ENCODE measurements at regions not wholly inside any gene's neighbourhood (a gene's known extent, or its start where the extent isn't known, plus 50 kb on each side); places are given as distances from the start of the nearest gene placed in this dataset.

DNA sequence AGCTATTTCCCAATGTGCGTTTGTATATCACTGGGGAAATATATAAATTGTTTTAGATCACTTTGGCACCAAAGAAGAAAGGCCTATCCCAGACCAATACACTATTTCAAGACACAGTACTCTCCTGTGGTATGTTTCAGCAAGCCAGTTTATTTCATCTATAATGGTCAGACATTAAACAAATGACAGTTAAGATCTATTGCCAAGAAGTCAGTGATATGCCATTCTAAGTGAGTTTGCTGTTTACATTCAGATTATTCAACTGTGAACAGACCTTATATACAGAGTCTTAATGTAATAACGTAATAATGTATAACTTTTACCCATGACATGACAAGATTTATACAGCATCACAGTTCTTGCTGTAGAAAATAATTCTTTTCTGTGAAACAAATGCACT is 352.7 kb downstream of the CDH7 start:
- in situ Hi-C loops (cut with MboI) = no loop called here

DNA sequence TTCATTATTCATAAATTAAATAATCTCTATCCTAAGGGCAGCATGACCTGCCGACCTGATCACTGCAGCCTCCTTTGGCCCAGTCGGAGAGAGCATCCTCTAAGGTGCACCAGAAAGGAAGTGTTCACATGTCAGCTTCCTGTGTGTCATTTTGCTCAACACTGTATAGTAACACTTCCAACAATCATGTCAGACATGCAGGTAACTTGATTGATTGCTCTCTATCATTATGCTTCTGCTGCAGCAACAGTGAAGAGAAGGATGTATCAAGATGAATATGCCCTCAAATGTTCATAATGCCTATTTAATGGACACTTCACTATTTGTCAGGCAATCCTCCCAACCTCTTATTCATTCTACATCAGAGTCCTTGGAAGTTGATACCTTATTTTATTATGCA is 332.3 kb downstream of the CDH7 start:
- SMC1A ChIA-PET (ENCODE audit: uncharacterized antibody, unreplicated experiment) = no interaction called here
- Histone ChIP-seq H3K27ac (ENCODE audit: control insufficient read depth, insufficient read depth) (no peak overlapping the region), H2AFZ (ENCODE audit: control insufficient read depth, low read depth, low read length) (no peak overlapping the region), H4K20me1 (ENCODE audit: control insufficient read depth, insufficient read depth) (no peaks in the 10 kb centered on the region), H3K27me3 (replicated peaks in 1 of 2; ENCODE audit: control insufficient read depth in 2 of 2, insufficient read depth in 2 of 2, low read length in 1 of 2) (no peaks in the 10 kb centered on the region), H3K9me3 (replicated peaks; ENCODE audit: control insufficient read depth, insufficient read depth, low read length) (no peaks in the 10 kb centered on the region), H3K4me1 (ENCODE audit: control insufficient read depth, insufficient read depth, low read length) (no peaks in the 10 kb centered on the region), H3K79me2 (ENCODE audit: control insufficient read depth, insufficient read depth, low read length) (no peaks in the 10 kb centered on the region), H3K9ac (ENCODE audit: control insufficient read depth, insufficient read depth, low read length) (no peak overlapping the region), H3K4me3 (no peak overlapping the region), H3K4me2 (ENCODE audit: control insufficient read depth, insufficient read depth) (no peak overlapping the region), H3K36me3 (ENCODE audit: control insufficient read depth in 2 of 2, insufficient read depth in 2 of 2, low read length in 1 of 2) (no peaks in the 10 kb centered on the region)
- WGBS (ENCODE audit: insufficient coverage, insufficient replicate concordance, low lambda C conversion rate, missing lambda C conversion rate) = 54% methylated on average over 2 of the region's 2 CpGs
- in situ Hi-C loops (cut with MboI) (no loop called here), intact Hi-C loops (cut with micrococcal nuclease; ENCODE audit: unreplicated experiment) (no loop called here)
- POLR2A ChIA-PET = no interaction called here
- CTCF ChIA-PET = no interaction called here
- BruUV-seq (replicated peaks) = no TSS peak
- no peak for DNase-seq (ENCODE audit: low read depth, low spot score)
- TF ChIP-seq, protein P1, sequence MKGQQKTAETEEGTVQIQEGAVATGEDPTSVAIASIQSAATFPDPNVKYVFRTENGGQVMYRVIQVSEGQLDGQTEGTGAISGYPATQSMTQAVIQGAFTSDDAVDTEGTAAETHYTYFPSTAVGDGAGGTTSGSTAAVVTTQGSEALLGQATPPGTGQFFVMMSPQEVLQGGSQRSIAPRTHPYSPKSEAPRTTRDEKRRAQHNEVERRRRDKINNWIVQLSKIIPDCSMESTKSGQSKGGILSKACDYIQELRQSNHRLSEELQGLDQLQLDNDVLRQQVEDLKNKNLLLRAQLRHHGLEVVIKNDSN (IDR thresholded peaks at IDR 0.05; ENCODE audit: borderline replicate concordance, extremely low read length, insufficient read depth, low read depth, low read length) = no peak
- RAD21 ChIA-PET (ENCODE audit: unreplicated experiment) = no interaction called here
- FAIRE-seq = no peak
- no peak for ATAC-seq

More for the DNA sequence above, 352.7 kb downstream of the CDH7 start:
- CTCF ChIA-PET = no interaction called here
- Histone ChIP-seq H3K79me2 (ENCODE audit: control insufficient read depth, insufficient read depth, low read length) (no peaks in the 10 kb centered on the region), H3K27me3 (replicated peaks in 1 of 2; ENCODE audit: control insufficient read depth in 2 of 2, insufficient read depth in 2 of 2, low read length in 1 of 2) (no peaks in the 10 kb centered on the region), H3K4me2 (ENCODE audit: control insufficient read depth, insufficient read depth) (no peak overlapping the region), H3K27ac (ENCODE audit: control insufficient read depth, insufficient read depth) (no peak overlapping the region), H3K4me1 (ENCODE audit: control insufficient read depth, insufficient read depth, low read length) (no peaks in the 10 kb centered on the region), H3K4me3 (no peak overlapping the region), H4K20me1 (ENCODE audit: control insufficient read depth, insufficient read depth) (no peaks in the 10 kb centered on the region), H3K9ac (ENCODE audit: control insufficient read depth, insufficient read depth, low read length) (no peak overlapping the region), H2AFZ (ENCODE audit: control insufficient read depth, low read depth, low read length) (no peak overlapping the region), H3K9me3 (replicated peaks; ENCODE audit: control insufficient read depth, insufficient read depth, low read length) (no peaks in the 10 kb centered on the region), H3K36me3 (ENCODE audit: control insufficient read depth in 2 of 2, insufficient read depth in 2 of 2, low read length in 1 of 2) (no peaks in the 10 kb centered on the region)
- ATAC-seq (no peak), DNase-seq (ENCODE audit: low read depth, low spot score) (no peak), FAIRE-seq (peak; percentile 27)
- no peak for TF ChIP-seq NFYA (IDR thresholded peaks at IDR 0.05; ENCODE audit: borderline replicate concordance, low read depth, low read length)
- WGBS (ENCODE audit: insufficient coverage, insufficient replicate concordance, low lambda C conversion rate, missing lambda C conversion rate) = 3% methylated on average over 2 of the region's 2 CpGs
- POLR2A ChIA-PET = no interaction called here
- no TSS peak for BruUV-seq (replicated peaks)
- SMC1A ChIA-PET (ENCODE audit: uncharacterized antibody, unreplicated experiment) = no interaction called here
- RAD21 ChIA-PET (ENCODE audit: unreplicated experiment) = no interaction called here
- intact Hi-C loops (cut with micrococcal nuclease; ENCODE audit: unreplicated experiment) = no loop called here
